Activated CD4-positive, alpha-beta T cell treated with anti-CD3 and anti-CD28 coated beads, Interleukin-2, amount 50 U/mL, for 16 hours (primary cell): ENCODE measurements at regions not wholly inside any gene's neighbourhood (a gene's known extent, or its start where the extent isn't known, plus 50 kb on each side); places are given as distances from the start of the nearest gene placed in this dataset.
A peak's percentile ranks its signal among the peaks of the same experiment; 100 is the strongest.

Experiments
- DNase-seq: peaks from one replicate; pipeline ENCODE4 v3.0.0-alpha.2; 2020

- DNase-seq = no peak
Measured at GRCh38 chr13:77480066-77480465, 55.4 kb upstream of the SCEL start.

- no peak for DNase-seq
Measured at GRCh38 chr13:77479326-77479725, 56.2 kb upstream of the SCEL start.

- peak; percentile 8 for DNase-seq
Measured at GRCh38 chr13:77477299-77477848, 58.1 kb upstream of the SCEL start.

- DNase-seq = no peak
Measured at GRCh38 chr13:77476456-77476855, 59.0 kb upstream of the SCEL start.

GRCh38 chr13:77475345-77476084 is 60.0 kb upstream of the SCEL start:
- DNase-seq = no peak

- DNase-seq = no peak
Measured at GRCh38 chr13:77470986-77471385, 64.5 kb upstream of the SCEL start.

GRCh38 chr13:77466753-77467422 is 68.6 kb upstream of the SCEL start:
- no peak for DNase-seq

- no peak for DNase-seq
Measured at GRCh38 chr13:77465603-77466195, 69.8 kb upstream of the SCEL start.

- no peak for DNase-seq
Measured at GRCh38 chr13:77460195-77460594, 75.3 kb upstream of the SCEL start.

- no peak for DNase-seq
Measured at GRCh38 chr13:77459592-77459991, 75.9 kb upstream of the SCEL start.

GRCh38 chr13:77458736-77459135 is 76.8 kb upstream of the SCEL start:
- no peak for DNase-seq

GRCh38 chr13:77457966-77458365 is 77.5 kb upstream of the SCEL start:
- no peak for DNase-seq

- no peak for DNase-seq
Measured at GRCh38 chr13:77456271-77456670, 79.2 kb upstream of the SCEL start.

GRCh38 chr13:77449265-77449664 is 86.2 kb upstream of the SCEL start:
- DNase-seq = no peak

GRCh38 chr13:77448689-77449088 is 86.8 kb upstream of the SCEL start:
- no peak for DNase-seq

GRCh38 chr13:77443511-77443910 is 92.0 kb upstream of the SCEL start:
- no peak for DNase-seq

- no peak for DNase-seq
Measured at GRCh38 chr13:77437267-77437666, 98.2 kb upstream of the SCEL start.

- DNase-seq = no peak
Measured at GRCh38 chr13:77434289-77434688, 101.2 kb upstream of the SCEL start.

- DNase-seq = no peak
Measured at GRCh38 chr13:77431449-77431848, 104.1 kb upstream of the SCEL start.

- DNase-seq = no peak
Measured at GRCh38 chr13:77430377-77430951, 103.6 kb upstream of the MYCBP2 start.

- peak; percentile 47 for DNase-seq
Measured at GRCh38 chr13:77429320-77430142, 102.6 kb upstream of the MYCBP2 start.

- no peak for DNase-seq
Measured at GRCh38 chr13:77425705-77426104, 98.8 kb upstream of the MYCBP2 start.

GRCh38 chr13:77423296-77423695 is 96.4 kb upstream of the MYCBP2 start:
- no peak for DNase-seq
